T-cell (primary cell): ENCODE measurements at regions not wholly inside any gene's neighbourhood (a gene's known extent, or its start where the extent isn't known, plus 50 kb on each side); places are given as distances from the start of the nearest gene placed in this dataset.
"Not testable (repeated sequence)": the region's sequence is repeated elsewhere in the genome, so short reads cannot be mapped to it uniquely, and the experiment has no call there.

Source experiments
- ATAC-seq, 4 experiments: fragments of 200-7000 bp in 3 of 4; fragments of 150-1000 bp in 1 of 4; cut with Tn5 transposase; replicated peaks in 1 of 4; 1 replicate in 3 of 4; 2 replicates in 1 of 4; pipeline ENCODE4 v1.10.0; 2021; ENCODE audit warnings: moderate library complexity in 3 of 4, mild to moderate bottlenecking in 2 of 4, moderate number of reproducible peaks in 1 of 4
- CTCF ChIA-PET, 2 donors: fragments of 300-600 bp; sonication (Branson Sonifier 250); formaldehyde crosslinking; loops; one replicate each; lab custom pipeline; 2022; ENCODE audit warnings: antibody characterized with exemption in 2 of 2; lab: Charles Lee
- POLR2A ChIA-PET, 2 donors: fragments of 300-600 bp; sonication (Branson Sonifier 250); formaldehyde crosslinking; loops; one replicate each; lab custom pipeline; 2022; ENCODE audit warnings: antibody characterized with exemption in 2 of 2; lab: Charles Lee
- DNase-seq, 35 experiments: peaks; one replicate each; pipeline versions ENCODE4 v3.0.0 to v3.0.0-alpha.2; 2013 to 2023
- H3K27ac ChIP-seq: one replicate; pipeline ENCODE4 v1.5.1; 2013; ENCODE audit warnings: low read length
- H3K27me3 ChIP-seq, 2 experiments: replicated peaks in 1 of 2; 1 replicate in 1 of 2; 2 replicates in 1 of 2; pipeline versions ENCODE4 v1.6.1 to v1.7.0; 2013; ENCODE audit warnings: low read length in 1 of 2, mixed read lengths in 1 of 2; ENCODE audit not compliant: control insufficient read depth in 2 of 2, insufficient read depth in 2 of 2; ENCODE audit errors: extremely low read depth in 1 of 2
- H3K36me3 ChIP-seq, 2 donors: 1 replicate in 1 of 2; 2 replicates in 1 of 2; pipeline versions ENCODE4 v1.6.1 to v1.7.0; 2013; ENCODE audit warnings: low read length in 1 of 2; ENCODE audit not compliant: control insufficient read depth in 2 of 2, insufficient read depth in 1 of 2; ENCODE audit errors: extremely low read depth in 1 of 2
- H3K4me1 ChIP-seq, 2 experiments: 1 replicate in 1 of 2; 2 replicates in 1 of 2; pipeline versions ENCODE4 v1.6.1 to v1.7.0; 2013; ENCODE audit warnings: low read length in 2 of 2, mixed read lengths in 1 of 2; ENCODE audit not compliant: insufficient read depth in 2 of 2, control insufficient read depth in 1 of 2; ENCODE audit errors: extremely low read depth in 1 of 2
- H3K4me3 ChIP-seq, 2 donors: 1 replicate in 1 of 2; 2 replicates in 1 of 2; pipeline versions ENCODE4 v1.5.1 to v1.7.0; 2013; ENCODE audit warnings: mild to moderate bottlenecking in 2 of 2, low read length in 1 of 2, moderate library complexity in 1 of 2; ENCODE audit not compliant: control insufficient read depth in 1 of 2; ENCODE audit errors: extremely low read depth in 1 of 2
- H3K9me3 ChIP-seq: 2 replicates; pipeline ENCODE4 v1.7.0; 2013
- H3K27ac Mint-ChIP-seq, 2 donors: one replicate each; pipeline ENCODE4 v1.8.0; 2020 to 2021; ENCODE audit warnings: mild to moderate bottlenecking in 2 of 2, mixed read lengths in 2 of 2
- H3K27me3 Mint-ChIP-seq, 2 donors: one replicate each; pipeline ENCODE4 v1.8.0; 2021 to 2022; ENCODE audit warnings: mixed read lengths in 2 of 2
- H3K36me3 Mint-ChIP-seq: one replicate; pipeline ENCODE4 v1.8.0; 2021; ENCODE audit warnings: mixed read lengths
- H3K4me1 Mint-ChIP-seq, 3 donors: one replicate each; pipeline ENCODE4 v1.8.0; 2020 to 2022; ENCODE audit warnings: mixed read lengths in 3 of 3, mild to moderate bottlenecking in 1 of 3
- H3K4me3 Mint-ChIP-seq, 3 donors: one replicate each; pipeline ENCODE4 v1.8.0; 2020 to 2022; ENCODE audit warnings: mild to moderate bottlenecking in 3 of 3, mixed read lengths in 3 of 3, moderate library complexity in 3 of 3
- H3K9me3 Mint-ChIP-seq, 3 donors: one replicate each; pipeline ENCODE4 v1.8.0; 2020 to 2022; ENCODE audit warnings: mixed read lengths in 3 of 3
- WGBS: methylation state at CpG from one replicate; pipeline ENCODE4 v1.1.5; 2013; ENCODE audit warnings: missing lambda C conversion rate; ENCODE audit not compliant: insufficient coverage; 5-methylcytosine and 5-hydroxymethylcytosine counted together

DNA sequence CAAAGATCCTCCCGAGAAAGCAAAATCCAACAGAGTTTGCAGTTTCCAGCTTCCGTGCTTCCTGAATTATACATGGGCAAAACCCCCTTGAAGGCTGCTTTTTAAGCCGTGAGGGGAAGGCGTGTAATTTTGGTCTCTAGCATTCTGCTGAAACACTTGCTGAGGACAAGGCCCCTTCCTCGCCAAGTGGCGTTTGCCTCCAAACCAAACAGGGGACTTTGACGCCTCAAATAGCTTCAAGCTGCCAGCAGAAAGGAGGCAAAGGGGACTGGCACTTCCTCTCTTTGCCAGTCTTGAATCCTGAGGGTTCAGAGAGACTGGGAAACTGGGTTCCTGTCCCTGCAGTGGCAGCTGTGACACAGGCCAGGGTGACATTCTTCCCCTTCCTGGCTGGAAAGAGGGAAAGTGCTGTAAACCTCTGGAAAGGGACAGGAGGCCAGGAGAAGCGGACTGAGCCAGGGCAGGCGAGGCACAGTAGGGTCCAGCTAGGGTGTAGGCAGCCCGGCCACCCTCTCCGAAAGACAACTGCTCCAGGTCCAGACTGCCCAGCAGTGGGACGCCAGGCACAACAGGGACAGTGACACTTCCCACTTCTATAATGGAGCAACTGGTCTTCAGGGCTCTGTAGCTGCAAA lies 96.2 kb upstream of the MED13L start:
- Mint-ChIP-seq H3K4me3 (no peak overlapping the region), H3K27me3 (no peaks in the 10 kb centered on the region), H3K9me3 (peaks cover 0 to 10% (median 0%) of the 10 kb centered on the region in 3 donors), H3K4me1 (no peaks in the 10 kb centered on the region), H3K27ac (no peak overlapping the region), H3K36me3 (no peaks in the 10 kb centered on the region)
- H3K27ac ChIP-seq = no peak overlapping the region
- 86% methylated on average over 11 of the region's 12 CpGs for WGBS
- CTCF ChIA-PET = no interaction called here
- no peaks in the 10 kb centered on the region for H3K9me3 ChIP-seq
- H3K4me3 ChIP-seq = no peak overlapping the region
- H3K4me1 ChIP-seq = no peaks in the 10 kb centered on the region
- peaks cover 0 to 4% of the 10 kb centered on the region in 2 experiments for H3K27me3 ChIP-seq
- DNase-seq (no peak), ATAC-seq (no peak)
- POLR2A ChIA-PET = no interaction called here
- no peaks in the 10 kb centered on the region for H3K36me3 ChIP-seq

DNA sequence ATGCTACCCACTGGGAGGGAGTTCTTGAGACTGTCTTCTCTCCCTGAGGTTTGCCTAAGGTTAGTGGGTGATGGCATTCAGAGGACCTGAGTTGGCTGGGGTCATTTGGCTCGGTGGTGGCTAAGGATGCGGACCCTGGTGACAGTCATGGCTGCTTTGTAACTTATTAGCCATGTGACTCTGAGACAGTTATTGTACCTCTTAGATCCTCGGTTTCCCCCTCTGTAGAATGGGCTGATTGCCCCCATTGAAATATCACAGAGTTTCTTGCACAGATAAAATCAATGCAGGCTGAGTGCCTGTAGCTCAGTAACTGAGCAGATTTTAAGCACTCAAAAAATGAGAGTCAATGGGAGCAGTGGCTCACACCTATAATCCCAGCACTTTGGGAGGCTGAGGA lies 96.7 kb upstream of the MED13L start:
- DNase-seq = no peak
- ChIA-PET POLR2A (no interaction called here), CTCF (no interaction called here)
- peaks cover 0 to 10% (median 0%) of the 10 kb centered on the region in 3 donors for H3K9me3 Mint-ChIP-seq
- H3K4me1 ChIP-seq = no peaks in the 10 kb centered on the region
- H3K4me1 Mint-ChIP-seq = no peaks in the 10 kb centered on the region
- no peaks in the 10 kb centered on the region for H3K36me3 Mint-ChIP-seq
- no peak overlapping the region for H3K4me3 ChIP-seq
- peaks cover 0 to 4% of the 10 kb centered on the region in 2 experiments for H3K27me3 ChIP-seq
- no peak for ATAC-seq
- no peak overlapping the region for H3K27ac ChIP-seq
- no peaks in the 10 kb centered on the region for H3K36me3 ChIP-seq
- no peak overlapping the region for H3K27ac Mint-ChIP-seq
- H3K4me3 Mint-ChIP-seq = no peak overlapping the region
- H3K27me3 Mint-ChIP-seq = no peaks in the 10 kb centered on the region
- H3K9me3 ChIP-seq = no peaks in the 10 kb centered on the region
- WGBS = 71% methylated on average over 3 of the region's 3 CpGs

DNA sequence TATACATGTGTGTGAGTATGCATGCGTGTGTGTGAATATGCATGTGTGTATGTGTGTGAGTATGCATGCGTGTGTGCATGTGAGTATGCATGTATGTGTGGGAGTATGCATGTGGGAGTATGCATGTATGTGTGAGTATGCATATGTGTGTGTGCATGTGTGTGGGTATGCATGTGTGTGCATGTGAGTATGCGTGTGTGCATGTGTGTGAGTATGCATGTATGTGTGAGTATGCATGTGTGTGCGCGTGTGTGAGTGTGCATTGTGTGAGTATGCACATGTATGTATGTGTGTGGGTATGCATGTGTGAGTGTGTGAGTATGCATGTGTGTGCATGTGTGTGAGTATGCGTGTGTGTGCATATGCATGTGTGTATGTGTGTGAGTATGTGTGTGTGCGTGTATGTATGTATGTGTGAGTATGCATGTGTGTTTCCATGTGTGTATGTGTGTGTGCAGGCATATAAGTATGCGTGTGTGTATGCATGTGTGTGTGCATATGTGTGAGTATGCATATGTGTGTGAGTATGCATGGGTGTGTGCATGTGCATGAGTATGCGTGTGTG lies 97.9 kb upstream of the MED13L start:
- H3K9me3 Mint-ChIP-seq = peaks cover 0 to 10% (median 0%) of the 10 kb centered on the region in 3 donors
- peaks cover 0 to 3% of the 10 kb centered on the region in 2 donors for H3K27me3 Mint-ChIP-seq
- WGBS = 75% methylated on average over 9 of the region's 9 CpGs
- no peak for ATAC-seq
- no peaks in the 10 kb centered on the region for H3K4me1 ChIP-seq
- H3K9me3 ChIP-seq = no peaks in the 10 kb centered on the region
- ChIA-PET CTCF (no interaction called here), POLR2A (no interaction called here)
- H3K4me3 ChIP-seq = no peak overlapping the region
- DNase-seq = no peak
- no peaks in the 10 kb centered on the region for H3K36me3 Mint-ChIP-seq
- H3K27ac ChIP-seq = no peak overlapping the region
- no peak overlapping the region for H3K27ac Mint-ChIP-seq
- no peaks in the 10 kb centered on the region for H3K4me1 Mint-ChIP-seq
- peaks cover 0 to 4% of the 10 kb centered on the region in 2 experiments for H3K27me3 ChIP-seq
- no peak overlapping the region for H3K4me3 Mint-ChIP-seq
- H3K36me3 ChIP-seq = no peaks in the 10 kb centered on the region

DNA sequence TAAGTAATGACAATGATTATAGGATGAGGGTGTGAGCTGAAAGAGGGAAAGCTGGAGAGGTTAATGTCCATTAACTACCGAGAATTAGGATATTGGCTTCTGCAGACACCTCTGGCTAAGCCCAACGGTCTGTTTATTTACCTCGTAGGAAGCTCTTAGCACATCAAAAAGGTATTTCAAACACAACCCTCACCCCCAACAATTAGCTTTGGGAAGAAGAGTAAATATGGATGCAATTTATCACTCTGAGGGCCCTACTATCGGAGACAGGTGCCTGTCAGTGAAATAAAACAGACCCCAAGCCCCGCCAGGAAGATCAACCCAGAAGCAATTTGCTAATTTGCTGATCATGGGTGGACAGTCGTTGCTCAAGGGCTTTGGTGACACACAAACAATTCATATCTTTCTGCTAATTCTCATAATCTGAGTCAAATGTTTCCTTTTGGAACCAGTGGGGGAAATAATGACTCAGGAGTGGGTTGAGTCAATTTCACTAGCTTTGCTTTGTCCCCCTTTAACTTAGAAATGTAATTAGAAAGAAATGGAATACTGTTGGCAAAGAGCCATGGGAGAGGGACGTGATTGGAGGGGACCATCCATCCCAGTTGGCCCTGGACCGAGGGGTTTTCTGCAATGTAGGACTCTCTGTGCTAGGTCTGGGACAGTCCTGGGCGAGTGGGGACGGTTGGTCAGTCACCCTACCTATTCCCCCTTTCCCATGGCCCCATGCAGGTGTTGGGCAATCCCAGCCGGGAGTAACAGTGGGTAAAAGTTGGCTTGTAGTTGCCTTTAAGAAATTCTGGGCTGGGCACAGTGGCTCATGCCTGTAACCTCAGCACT lies 99.1 kb upstream of the MED13L start:
- H3K36me3 ChIP-seq = no peaks in the 10 kb centered on the region
- POLR2A ChIA-PET = no interaction called here

DNA sequence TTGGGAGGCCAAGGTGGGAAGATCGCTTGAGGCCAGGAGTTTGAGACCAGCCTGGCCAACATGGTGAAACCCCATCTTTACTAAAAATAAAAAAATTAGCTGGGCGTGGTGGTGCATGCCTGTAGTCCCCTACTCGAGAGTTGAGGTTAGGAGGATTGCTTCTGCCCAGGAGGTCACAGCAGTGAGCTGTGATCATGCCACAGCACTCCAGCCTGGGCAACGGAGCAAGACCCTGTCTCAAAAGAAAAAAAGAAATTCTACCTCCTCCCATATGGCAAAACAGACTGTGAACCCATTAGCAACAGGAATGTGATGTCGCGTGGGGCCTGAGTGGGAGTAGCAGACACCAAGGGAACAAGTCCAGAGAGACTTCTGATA lies 99.7 kb upstream of the MED13L start:
- H3K27ac Mint-ChIP-seq, H3K4me1 Mint-ChIP-seq, H3K36me3 ChIP-seq, H3K27me3 ChIP-seq, H3K4me1 ChIP-seq, POLR2A ChIA-PET, H3K4me3 ChIP-seq, CTCF ChIA-PET, H3K9me3 Mint-ChIP-seq, H3K36me3 Mint-ChIP-seq, H3K27me3 Mint-ChIP-seq, ATAC-seq, H3K9me3 ChIP-seq, DNase-seq, H3K27ac ChIP-seq, H3K4me3 Mint-ChIP-seq: not testable (repeated sequence)
- WGBS = 80% methylated on average over 1 of the region's 6 CpGs

More for the DNA sequence above, 99.1 kb upstream of the MED13L start:
- H3K9me3 ChIP-seq = no peaks in the 10 kb centered on the region
- WGBS = 0% methylated on average over 1 of the region's 11 CpGs
- CTCF ChIA-PET = interaction anchor here (0.5 kb wide), 2 partner anchors 131 to 835 kb away, joined by 3 to 5 read pairs; no protein-coding TSS in a partner anchor
- H3K27ac Mint-ChIP-seq = no peak overlapping the region
- H3K27me3 ChIP-seq = peaks cover 0 to 4% of the 10 kb centered on the region in 2 experiments
- H3K4me3 Mint-ChIP-seq = no peak overlapping the region
- H3K4me1 ChIP-seq = no peaks in the 10 kb centered on the region
- no peak for ATAC-seq
- no peak overlapping the region for H3K4me3 ChIP-seq
- peaks cover 0 to 10% (median 0%) of the 10 kb centered on the region in 3 donors for H3K9me3 Mint-ChIP-seq
- no peak for DNase-seq
- peaks cover 0 to 3% of the 10 kb centered on the region in 2 donors for H3K27me3 Mint-ChIP-seq
- no peaks in the 10 kb centered on the region for H3K36me3 Mint-ChIP-seq
- H3K27ac ChIP-seq = no peak overlapping the region
- no peaks in the 10 kb centered on the region for H3K4me1 Mint-ChIP-seq

DNA sequence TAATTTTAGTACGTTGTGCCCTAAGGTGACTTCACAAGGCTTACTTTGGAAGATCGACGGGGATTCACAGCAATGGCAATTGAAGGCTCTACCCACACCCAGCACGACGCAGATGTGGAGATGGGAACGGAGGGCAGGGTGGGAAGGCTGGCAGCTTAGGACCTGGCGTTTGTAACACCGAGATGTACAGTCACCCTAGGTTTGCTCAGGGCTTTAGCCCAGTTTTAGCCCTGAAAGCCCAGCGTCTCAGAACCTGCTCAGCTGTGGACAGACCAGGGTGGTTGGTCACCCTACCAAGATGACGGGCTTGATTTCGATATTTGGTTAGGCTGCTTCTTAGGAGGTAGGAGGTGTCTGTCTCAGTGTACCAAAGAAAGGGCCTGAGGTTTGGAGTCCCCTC lies 100.5 kb upstream of the MED13L start:
- 90% methylated on average over 5 of the region's 11 CpGs for WGBS
- Histone ChIP-seq H3K27me3 (peaks cover 0 to 13% of the 10 kb centered on the region in 2 experiments), H3K4me1 (no peaks in the 10 kb centered on the region), H3K36me3 (no peaks in the 10 kb centered on the region), H3K27ac (no peak overlapping the region), H3K9me3 (no peaks in the 10 kb centered on the region), H3K4me3 (no peak overlapping the region)
- Mint-ChIP-seq H3K36me3 (no peaks in the 10 kb centered on the region), H3K9me3 (peaks cover 0 to 10% (median 0%) of the 10 kb centered on the region in 3 donors), H3K27me3 (peaks cover 0 to 5% of the 10 kb centered on the region in 2 donors), H3K4me1 (no peaks in the 10 kb centered on the region), H3K27ac (no peak overlapping the region), H3K4me3 (no peak overlapping the region)
- ATAC-seq (no peak), DNase-seq (no peak)
- CTCF ChIA-PET = no interaction called here
- POLR2A ChIA-PET = interaction anchor here in 1 of 2 donors (0.6 kb wide), 1 partner anchor 216 kb away, joined by 3 read pairs; no protein-coding TSS in a partner anchor
